Putamen (tissue), 1 donor: ENCODE measurements at regions not wholly inside any gene's neighbourhood (a gene's known extent, or its start where the extent isn't known, plus 50 kb on each side); places are given as distances from the start of the nearest gene placed in this dataset.
"Not testable (repeated sequence)": the region's sequence is repeated elsewhere in the genome, so short reads cannot be mapped to it uniquely, and the experiment has no call there.

Experiments
- DNase-seq: peaks from one replicate; pipeline ENCODE4 v3.0.0-alpha.2; 2016; ENCODE audit warnings: low spot score

DNA sequence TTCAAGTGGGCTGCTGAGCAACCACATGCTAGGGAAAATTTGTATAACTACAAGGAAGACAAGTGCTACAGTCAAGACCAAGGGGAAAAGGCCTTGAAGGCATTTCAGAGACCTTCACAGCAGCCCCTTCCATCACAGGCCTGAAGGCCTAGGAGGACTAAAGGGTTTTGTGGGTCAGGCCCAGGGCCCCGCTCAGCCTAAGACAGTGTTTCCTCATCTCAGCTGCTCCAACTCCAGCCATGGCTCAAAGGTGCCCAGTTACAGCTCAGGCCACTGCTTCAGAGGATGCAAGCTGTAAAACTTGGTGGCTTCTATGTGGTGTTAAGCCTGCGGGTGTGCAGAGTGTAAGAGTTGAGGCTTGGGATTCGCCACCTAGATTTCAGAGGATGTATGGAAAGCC is 260.5 kb downstream of the NXPE2 start:
- DNase-seq, result no peak

DNA sequence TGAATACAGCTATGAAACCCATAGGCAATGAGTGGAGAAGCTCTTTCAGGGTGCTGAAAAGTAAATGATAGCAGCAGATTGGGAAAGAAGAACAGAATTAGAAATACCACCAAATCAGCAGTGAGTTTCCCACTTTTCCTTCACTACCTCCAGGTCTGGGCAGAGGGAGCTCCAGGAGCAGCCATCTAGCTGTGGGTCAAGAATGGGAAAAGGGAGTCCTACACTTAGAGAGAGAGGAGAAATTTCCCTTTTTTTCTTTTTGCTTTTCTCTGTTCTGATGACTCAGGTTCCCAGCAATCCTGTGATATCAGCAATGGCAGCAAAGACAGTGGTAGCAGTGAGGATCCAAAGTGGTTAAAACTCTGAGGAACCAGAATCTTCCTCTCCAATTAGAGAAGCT is 263.9 kb downstream of the NXPE2 start:
- no peak for DNase-seq

DNA sequence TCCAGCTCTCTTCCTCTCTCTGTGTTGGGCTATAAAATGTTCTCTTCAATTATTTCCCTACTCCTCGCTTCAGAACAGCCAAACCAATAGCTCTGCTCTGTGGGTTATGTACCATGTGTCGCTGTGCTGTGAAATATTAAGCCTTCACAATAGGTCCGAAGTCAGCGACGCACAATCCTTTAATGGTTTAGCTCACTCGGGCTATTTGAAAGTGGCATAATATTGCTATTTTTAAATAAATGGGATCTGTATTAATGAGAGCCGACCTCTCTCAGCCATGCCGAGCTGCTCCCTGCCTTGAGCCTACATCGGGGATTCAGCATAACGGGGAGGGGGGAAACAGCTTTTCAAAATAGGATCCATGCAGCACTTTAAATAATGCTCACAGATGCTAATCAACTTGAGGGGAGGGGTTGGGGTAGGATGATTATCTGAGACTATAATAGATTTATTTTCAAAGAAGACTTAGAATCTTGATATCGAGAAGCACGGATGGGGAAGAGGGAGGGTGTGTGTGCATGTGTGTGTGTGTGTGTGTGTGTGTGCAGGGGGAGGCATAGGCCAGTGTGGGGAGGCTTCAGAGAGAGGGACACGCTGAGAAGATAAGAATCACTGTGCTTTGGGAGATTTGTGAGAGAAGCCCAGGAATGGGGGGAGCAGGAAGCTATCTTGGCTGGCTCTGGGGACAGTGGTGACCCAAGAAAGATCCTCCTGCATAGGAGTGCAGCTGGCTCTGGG is 271.5 kb downstream of the NXPE2 start:
- no peak for DNase-seq

DNA sequence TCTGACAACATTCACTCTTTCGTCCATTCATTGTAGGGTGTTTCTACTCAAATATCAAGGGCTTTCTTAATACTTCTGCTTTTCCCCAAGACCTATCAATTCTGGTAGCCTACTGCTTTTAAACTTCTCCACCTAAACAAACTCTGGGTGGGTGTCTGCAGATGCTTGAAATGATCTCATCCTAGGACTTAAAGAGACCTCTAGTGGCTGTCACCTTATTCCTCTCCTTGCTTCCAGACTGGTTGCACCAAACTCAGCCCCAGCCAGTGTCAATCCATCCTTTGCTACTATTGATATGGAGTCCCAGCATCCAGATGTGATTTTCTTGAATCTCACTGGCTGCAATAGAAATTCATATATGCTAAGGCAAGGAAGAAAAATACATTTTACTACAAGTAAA is 274.7 kb downstream of the NXPE2 start:
- DNase-seq, result no peak

DNA sequence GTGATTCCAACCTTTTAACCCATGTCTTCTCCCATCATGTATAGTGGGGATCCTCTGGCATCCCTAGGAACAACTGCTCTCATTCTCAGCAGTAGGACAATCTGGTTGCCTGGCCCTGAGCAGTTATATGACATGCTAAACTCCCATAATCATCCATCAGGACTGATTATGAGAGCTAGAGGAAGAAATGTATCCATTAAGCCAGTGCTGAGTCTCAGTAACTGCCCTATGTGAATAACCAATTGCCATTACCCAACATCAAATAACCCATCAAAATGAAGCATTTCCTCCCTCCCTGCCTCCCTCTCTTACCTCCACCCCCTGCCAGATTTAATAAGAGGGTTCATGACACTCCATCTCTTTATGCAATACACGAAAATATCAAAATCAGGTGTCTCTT is 277.6 kb downstream of the NXPE2 start:
- DNase-seq, result no peak

DNA sequence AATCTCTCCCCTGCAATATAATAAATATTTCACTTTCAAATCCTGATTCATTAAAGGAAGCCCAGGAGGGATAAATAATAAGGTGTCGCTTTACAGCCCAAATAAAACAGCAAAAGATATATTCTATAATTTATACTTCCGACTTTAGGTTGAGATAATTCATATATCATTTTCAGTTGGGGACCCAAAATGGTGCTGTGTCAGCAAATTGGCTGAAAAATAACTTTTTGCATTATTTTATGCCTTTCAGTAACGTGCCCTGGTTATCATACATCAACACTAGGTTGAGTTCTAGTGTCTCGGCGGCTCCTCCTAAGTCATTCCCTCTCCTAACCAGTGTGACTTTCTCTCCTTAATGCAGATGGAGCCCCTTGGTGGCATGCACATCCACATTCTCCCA is 278.2 kb downstream of the NXPE2 start:
- DNase-seq, result no peak

DNA sequence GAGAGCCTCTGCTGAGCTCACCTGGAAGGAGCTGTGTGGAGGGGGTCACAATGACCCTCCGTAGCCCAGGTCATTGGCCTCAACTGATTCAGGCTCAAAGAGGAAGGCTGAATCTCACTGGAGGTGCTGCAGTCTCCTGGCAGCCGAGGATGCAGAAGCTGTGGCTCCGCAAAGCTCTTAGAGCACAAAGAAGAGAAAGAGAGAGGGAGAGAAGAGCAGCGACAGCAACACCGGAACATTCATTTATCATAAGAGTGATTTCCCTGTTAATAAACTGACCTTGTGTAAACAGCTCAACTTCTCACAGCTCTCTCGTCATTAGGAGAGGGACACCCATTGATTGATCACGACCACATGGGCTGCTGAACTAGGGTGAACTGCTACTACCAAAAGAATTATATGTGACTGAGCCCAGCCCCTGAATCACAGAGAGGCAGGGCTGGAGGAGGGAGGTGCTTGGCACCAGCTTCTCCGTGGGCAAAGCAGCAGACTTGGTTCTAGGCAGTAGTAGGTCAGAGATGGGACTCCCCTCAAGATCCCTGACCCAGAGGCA is 281.7 kb downstream of the NXPE2 start:
- DNase-seq, result no peak

DNA sequence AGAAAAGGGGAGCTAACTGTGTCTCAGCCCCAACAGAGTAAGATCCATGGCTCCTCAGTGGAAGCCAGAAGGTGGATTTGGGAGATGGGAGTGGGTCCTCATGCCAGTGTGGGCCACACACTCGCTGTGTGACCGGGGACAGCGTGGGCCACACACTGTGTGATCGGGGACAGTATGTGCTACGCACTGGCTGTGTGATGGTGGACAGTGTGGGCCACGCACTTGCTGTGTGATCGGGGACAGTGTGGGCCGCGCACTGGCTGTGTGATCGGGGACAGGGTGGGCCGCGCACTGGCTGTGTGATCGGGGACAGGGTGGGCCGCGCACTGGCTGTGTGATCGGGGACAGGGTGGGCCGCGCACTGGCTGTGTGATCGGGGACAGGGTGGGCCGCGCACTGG is 282.5 kb downstream of the NXPE2 start:
- not testable (repeated sequence) for DNase-seq

DNA sequence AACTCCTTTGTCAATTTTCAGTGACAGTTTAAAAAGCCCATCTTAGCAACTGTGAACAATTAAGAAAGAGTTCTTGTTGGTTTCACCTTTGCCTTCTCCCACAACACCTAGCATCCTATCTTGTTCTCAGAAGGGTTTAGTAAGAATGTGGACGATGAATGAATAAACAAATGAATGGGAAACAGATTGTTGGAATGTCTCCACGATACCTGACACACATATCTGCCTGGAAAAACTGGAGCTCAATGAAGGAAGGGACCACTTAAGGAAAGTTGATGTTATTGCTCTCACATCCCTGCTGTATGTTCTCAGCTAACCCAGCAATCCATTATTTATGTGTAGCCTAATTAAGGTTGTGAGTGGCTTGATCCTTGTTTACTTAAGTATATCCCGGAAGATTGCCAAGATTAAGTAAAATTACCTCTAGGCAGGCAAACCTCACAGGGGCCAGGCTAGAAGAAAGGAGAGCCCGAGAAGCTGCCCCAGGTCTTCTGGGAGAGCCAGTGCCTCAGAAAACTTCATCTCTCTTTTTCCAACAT is 286.4 kb downstream of the NXPE2 start:
- no peak for DNase-seq

DNA sequence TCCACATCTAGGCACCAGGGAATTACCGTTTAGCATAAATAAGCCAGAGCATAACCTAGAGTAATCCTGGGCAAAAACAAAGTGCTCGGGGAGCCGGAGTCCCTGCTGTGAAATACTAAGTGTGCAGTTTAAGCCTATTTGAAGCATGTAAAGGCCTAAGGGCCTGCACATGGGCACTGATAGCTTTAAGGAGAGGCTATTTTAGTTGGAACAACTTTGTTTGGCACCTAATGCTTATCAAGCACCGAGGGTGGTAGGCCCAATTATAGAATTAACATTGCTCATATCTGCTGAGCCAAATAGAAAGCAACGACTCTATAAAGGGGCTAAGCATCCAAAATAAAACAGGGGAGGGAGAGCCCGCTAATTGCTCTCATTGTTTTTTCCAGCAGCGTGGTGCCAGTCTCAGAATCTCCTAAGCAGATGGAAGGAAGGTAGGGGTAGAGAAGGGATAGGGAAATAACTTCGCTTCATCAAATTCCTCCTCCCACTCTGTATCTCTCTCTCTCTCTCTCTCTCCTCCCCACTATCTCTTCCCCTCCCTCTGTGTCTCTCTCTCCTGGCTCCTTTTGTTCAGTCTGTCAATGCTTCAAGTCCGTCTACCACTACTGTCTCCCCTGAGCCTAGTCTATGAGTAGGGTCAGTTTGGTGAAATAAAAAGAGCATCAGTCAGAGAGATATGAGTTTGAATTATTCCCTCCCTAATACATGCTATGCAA is 292.8 kb downstream of the NXPE2 start:
- no peak for DNase-seq

DNA sequence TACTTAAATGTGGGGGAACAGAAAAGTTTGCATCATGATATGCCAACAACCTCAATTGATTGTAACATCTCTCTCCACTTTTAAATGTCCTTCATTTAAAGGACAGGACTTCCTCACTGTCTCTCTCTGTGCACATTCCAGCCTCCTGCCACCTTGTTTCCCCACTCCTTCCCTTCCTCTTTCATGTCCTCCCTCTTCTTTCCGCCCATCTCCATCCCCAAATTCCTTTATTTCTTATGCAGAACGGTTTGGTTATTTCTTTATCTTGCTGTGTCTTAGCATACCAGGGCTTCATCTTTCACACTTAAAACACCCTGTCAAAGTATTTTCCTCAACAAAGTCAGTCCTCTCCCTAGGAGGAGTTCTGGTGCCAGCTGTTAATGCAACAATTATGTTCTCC is 293.8 kb downstream of the NXPE2 start:
- DNase-seq, result no peak

DNA sequence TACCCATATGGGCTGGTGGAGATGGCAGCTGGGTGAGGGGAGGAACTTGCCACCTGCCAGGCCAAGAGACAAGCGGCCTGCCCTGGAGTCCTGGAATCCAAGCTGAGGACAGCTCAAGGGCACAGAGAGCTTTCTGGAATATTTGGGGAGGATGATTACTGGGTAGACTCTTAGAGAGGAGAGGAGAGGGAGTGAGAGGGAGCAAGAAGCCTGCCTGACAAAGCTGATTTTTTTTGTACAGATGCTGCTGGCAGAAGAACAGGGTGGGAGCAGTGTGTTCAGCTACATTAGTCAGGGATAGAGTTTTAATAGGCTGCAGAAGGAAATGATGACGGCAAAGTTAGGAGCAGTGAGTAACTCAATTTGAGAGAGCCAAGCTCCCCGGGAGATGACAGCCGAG is 299.3 kb downstream of the NXPE2 start:
- no peak for DNase-seq

DNA sequence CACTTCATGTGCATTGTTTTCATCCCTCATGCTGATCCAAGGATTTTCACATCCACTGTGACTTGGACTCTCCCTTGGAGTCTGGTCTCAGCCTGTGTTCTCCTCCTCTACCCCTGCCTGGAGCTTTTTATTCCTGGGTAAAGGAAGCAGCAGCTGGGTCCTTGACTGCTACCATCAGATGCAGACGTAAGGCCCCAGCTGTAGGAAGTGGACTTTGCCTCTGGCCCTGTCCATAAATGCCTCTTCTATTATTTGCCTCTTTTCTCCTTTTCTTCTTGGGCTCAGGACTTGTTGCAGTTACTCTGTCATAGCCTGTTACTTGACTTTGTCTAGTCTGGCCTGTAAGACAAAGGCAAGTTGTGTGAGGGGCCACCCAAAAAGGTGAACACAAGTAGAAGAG is 303.8 kb downstream of the NXPE2 start:
- DNase-seq, result no peak

DNA sequence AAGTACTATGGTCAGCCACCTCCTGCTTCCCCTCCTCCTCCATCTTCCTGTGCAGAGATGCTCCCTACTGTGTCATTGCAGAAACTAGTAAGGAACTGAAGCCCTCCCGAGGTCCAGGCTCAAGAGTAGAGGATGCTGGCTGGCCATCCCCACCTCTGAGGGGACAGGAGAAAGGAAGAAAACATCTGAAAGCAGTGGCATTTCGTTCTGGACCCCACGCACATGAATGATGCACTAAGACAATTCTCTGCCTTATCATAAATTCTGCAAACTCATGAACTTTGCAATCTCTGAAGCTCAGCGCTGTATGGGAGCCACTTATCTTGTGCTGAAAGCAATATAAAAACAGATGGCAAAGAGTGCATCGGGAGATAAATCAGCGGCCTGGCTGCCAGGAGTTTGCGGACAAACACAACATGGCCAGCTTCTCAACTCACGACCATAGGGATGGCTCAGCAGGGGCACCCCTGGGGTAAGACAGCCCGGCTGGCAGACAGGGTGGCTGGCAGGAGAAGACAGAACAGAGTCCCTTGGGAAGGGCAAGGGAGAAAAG is 306.4 kb downstream of the NXPE2 start:
- no peak for DNase-seq

DNA sequence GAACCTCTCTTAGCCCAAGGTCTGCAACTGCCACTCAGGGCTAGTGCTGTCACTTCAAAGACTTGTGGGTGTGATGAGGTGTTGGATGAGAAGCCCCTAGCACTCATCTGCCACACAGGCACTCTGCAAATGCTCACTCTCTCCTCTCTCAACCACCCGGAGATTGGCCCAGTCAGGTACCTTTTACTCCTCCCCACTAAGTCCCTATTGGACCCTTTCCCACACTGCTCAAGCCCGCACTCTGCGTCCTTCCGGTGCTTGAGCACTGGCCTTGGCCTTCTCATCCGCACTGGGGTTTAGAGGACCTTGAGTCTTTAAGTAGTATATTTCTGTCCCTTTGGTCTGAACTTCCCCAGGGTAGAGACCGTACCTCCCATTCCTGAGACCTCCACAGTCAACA is 308.0 kb downstream of the NXPE2 start:
- DNase-seq, result no peak

DNA sequence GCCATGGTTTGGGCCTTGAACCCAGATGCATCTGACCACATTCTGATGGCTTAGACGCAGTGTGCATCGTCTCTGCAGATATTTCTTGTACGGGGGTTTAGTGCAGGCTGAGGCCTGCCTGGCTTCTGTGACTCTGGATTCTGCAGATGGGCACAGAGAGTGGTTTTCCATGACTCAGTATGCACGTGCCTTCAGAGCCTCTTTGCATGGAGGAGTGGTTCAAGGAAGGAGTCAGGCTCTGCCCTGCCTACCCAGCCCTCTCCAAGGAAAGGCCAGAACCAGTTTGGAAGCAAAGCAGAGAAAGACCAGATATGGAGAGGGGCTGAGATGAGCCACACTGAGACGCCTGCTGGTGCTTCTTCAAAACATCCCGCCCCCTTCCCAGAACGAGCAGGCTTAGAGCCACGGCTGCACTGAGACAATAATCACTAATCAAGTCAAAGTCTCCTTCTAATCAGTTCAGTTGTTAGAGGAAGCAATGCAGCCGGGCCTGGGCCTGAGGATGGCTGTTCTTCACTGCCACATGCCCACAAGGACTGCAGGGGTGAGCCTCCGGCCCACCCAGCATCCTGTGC is 308.9 kb downstream of the NXPE2 start:
- DNase-seq, result no peak

DNA sequence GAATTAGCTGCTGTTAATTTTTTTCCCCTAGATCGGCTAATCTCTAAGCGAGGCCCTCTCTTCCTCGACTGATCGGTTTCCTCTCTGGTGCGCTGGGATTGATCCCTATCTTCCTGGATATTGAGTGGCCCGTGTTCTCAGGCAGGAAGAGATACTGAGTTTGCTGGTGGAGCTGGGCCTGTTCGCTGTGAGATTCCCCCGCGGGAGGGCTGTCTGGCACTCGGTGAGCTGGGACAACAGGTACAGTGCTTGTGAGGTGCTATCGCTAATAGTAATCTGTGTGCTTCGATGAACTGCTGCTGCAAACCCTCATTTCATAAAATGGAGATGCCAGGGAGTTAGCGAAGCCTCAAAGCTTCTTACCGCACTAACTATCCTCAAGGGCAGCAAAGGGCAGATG is 310.3 kb downstream of the NXPE2 start:
- no peak for DNase-seq

DNA sequence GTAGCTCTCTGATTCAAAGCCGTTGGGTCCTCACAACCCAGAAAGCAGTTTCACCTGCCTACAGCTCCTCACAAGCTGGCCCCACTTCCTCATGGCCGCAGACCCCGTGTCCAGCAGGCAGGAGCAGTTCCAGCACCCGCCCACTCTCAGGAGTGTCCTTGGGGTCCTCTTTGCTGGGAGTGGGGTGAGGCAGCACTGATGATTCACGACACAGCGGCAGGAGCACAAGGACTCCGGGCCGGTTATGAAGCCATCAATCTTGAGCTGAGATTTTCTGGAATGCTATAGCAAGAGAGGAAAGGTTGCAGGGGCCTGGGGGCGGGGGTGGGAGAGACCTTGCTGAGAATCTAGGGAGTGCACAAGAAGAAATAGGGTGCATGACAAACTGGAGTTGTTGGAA is 311.2 kb downstream of the NXPE2 start:
- DNase-seq, result no peak

DNA sequence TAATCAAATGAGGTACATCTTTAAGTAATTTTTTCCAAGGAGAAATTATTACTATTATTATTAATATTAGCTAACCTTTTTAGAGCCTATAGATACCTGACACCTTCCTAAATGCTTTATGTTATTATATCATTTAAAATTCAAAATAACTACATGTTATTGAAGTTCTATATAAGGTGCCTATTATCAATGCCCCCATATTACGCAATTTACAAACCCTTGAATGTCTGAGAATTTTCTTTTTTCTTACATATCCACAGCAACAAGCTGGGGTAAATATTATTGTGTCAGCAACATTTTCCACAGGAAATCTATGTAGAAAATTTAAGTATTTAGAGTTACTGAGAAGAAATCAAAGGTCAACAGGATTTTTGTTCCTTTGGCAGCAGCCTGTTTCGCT is 327.3 kb downstream of the NXPE2 start:
- no peak for DNase-seq

DNA sequence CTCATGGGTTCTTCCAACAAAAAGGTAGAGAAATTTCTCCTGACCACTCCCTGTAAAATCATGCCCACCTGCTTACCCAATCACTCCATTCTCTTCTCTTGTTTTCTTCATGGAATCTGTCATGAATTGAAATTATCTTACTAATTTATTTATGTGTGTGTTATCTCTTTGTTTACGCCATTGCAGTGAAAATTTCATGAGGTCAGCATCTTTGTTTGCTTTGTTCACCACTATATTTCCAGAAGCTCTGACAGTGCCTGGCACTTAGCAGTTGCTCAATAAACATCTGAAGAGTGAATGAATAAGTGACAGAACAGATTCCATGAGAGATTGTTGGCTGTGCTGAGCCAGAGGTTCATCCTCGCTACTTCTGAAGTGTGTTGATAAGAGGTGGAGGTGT is 329.5 kb downstream of the NXPE2 start:
- no peak for DNase-seq

DNA sequence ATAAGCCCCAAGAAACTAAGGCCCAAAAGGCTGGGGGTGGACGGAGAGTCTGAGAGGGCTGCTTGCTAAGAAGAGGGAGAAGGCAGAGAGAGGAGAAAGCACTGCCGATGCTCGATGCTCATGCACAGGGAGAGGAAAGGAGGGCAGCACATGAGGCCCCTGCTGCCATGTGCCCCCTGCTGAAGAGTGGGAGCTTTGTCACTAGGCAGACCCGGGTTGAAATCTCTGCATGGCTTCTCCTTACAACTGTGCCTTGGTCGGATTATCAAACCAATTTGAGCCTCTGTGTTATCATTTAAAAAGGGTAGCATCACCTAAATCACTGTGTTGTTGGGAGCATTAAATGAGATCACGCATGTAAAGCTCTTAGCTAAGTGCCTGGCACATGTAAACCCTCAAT is 330.5 kb downstream of the NXPE2 start:
- no peak for DNase-seq

DNA sequence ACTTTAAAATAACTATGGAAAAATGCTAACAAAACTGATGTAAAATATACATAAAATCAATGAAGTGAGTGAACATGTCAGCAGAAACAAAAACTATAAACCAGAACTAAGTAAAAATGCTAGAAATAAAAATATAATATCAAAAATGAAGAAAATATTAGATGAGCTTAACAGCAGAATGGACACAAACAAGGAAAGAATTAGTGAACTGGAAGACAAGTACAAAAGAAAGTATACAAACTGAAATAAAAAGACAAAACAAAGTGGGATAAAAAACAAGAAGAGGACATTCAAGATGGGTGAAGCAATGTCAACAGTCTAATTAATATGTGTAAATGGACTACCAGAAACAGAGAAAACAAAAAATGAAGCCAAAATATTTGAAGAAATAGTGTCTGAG is 339.2 kb downstream of the NXPE2 start:
- no peak for DNase-seq

DNA sequence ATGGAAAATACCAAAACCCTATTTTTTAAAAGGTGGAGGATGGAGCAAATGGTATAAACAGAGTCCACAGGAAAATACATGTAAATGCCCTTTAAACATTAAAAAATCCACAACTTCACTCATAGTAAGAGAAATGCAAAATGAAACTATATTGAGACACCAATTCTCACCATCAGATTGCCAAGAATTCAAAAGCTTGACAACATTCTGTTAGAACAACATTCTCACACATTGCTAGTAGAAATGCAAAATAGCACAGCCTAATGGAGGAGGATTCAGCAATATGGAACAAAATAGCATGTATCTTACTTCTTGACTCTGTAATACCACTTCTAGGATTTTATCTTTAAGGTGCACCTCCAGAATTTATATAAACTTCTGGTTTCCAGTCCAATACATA is 351.8 kb downstream of the NXPE2 start:
- no peak for DNase-seq
